ENCODE measurements at regions not wholly inside any gene's neighbourhood (a gene's known extent, or its start where the extent isn't known, plus 50 kb on each side); places are given as distances from the start of the nearest gene placed in this dataset.

DNA sequence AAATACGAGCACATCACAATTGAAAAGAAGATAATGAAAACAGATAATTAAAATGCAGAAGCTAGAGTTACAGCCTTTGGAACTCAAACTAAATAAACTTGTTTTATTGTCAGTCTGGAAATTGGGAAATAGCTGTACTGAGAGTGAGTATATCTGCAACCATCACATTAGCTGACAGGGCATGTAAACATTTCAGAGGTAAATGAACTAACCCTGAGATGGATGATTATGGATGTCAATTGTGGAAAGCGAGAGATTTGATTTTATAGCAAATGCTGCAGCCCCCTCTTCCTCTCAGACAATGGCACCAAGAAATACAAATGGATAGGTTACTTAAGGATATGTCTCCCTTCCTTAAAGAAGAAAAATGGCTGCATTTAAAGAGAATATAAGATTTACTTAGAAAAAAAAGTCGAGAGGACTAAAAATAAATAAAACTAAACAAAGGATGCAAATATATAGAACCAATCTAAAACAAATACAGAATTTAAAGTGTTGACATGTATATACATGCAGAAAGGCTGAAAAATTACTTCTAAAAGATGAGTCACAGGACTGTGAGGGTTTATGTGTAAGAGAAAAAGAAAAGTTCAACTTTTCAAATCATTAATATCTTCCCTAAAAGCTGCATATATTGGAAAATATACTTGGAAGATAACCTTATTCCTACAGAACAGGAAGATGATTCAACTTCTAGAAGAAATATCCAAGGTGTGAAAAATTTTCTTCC is 120.3 kb upstream of the FLRT2 start:
- no peak for DNase-seq

DNA sequence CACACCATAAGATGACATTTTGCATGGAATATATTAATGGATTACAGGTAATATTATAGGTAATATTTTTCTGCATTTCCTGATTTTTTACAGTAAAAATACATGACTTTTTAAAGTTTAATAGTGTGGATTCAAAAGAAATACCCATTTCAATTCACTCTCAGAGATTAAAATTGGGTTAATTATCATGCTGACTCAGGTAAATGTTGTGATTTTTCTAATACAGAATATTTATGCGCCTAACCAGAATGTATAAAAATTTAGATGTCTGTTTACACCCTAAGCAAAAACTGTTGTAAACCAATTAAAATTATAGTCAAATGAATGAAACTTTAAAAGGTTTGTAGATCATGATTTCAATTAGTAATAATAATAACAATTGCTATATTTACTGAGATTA is 117.2 kb upstream of the FLRT2 start:
- no peak for DNase-seq

DNA sequence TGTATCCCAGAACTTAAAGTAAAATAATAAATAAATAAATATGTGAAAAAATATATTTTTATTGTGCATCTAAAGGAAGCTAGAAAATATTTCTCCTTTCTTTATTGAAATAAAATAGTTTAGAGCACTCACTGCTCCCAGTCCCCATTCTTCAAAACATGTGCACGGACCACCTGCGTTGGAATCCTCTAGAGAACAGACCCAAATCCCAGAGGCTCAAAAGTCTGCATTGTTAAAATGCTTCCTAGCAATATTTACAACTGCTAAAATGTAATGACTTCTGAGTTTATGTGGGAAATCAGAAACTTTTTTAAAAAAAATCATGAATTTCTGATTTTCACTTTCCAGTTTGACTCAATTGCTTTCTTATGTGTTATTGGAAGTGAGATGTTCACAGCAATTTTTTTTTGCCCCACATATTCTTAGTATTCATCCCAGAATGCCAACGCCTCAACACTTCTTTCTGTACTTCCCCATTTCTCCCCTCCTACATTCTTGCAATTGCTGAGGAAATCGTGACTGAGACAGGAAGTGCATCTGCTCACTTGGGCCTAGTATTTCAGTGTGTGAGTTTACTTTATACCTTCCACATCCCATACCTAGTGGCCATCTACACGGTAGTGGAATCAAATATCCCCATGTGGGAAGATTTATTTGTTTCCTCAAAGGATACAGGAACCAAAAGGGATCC is 116.0 kb upstream of the FLRT2 start:
- DNase-seq, result no peak

- no peak for DNase-seq
Observed at GRCh38 chr14:85415015-85415712, 114.8 kb upstream of the FLRT2 start.

- DNase-seq, result peak; percentile 5
Observed at GRCh38 chr14:85416771-85417170, 113.2 kb upstream of the FLRT2 start.

- no peak for DNase-seq
Observed at GRCh38 chr14:85417396-85417795, 112.5 kb upstream of the FLRT2 start.

DNA sequence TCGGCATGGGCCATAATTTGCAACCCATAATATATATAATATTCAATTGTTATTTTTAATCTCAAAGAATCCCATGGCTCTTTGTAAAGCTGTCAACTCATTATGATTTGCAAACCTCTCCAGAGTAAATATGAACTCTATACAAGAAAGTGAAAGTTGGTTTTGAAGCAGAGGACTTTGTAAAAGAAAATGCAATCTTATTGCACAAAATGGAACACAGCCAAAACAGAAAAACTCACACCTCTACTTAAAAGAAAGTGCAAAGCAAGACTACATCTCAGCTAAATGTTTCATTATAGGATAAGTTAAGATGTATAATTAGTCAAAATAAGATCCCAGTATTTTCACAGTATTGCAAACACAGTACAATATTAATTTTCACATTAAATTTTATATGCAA is 111.2 kb upstream of the FLRT2 start:
- DNase-seq, result no peak

GRCh38 chr14:85420278-85420677 is 109.7 kb upstream of the FLRT2 start:
- DNase-seq, result no peak

- no peak for DNase-seq
Observed at GRCh38 chr14:85420707-85421106, 109.2 kb upstream of the FLRT2 start.

GRCh38 chr14:85421186-85421877 is 108.6 kb upstream of the FLRT2 start:
- no peak for DNase-seq

DNA sequence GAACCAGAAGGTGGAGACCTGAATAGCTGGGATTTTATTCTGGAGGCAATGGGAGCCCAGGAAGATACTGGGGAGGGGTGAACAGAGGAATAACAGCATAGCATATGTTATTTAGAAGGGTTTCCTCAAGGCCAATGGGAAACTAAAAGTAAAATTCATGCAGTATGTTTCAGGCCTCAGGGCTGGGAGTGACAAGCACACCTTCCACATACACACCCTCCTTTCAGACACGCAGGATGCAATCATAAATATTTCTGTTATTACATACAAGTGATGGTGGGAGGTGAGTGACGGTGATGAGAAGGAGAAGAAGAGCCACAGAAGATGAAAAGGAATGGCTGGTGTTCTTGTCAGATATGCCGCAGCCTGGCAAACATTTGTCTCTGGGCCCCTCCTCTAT is 106.1 kb upstream of the FLRT2 start:
- DNase-seq, result no peak

GRCh38 chr14:85425507-85425906 is 104.4 kb upstream of the FLRT2 start:
- no peak for DNase-seq

DNA sequence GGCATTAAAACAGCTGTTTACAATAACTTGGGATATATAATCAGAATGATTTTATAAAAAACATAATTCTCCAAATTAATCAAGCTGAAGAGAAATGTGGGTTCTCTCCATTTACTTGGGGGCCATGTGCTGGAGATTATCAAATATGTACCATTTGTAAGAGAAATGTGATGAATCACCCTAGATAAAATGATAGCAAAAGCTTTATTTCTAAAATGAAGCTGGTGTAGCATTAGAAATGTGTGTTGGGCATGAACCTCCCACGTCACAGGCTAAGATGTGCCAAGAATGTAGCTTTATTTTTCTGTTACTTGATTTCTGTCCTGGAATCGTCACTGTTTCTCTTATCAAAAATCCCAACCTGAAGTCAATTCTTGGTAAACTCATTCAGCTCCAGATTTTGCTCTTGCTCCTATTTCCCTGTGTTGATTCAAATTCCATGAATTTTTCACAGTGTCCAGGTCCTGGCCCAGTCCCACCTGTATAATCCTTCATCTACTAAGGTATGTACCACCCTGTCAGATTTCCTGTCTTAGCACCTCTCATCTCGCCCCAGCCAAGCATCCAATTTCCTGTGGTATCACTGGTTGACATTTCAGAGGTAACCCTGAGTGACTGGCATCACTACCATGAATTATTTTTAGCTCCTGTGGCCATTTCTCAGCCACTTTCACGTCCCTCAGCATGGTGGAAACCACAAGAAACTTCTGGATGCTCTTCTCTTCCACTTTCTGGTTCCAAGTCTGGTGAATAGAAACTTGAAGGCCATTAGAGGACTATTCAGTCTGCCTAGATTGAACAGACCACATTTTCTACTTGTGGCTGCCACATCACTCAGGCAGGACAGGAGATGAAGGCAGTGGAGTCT is 103.6 kb upstream of the FLRT2 start:
- DNase-seq, result no peak

GRCh38 chr14:85428926-85429325 is 101.0 kb upstream of the FLRT2 start:
- DNase-seq, result no peak

DNA sequence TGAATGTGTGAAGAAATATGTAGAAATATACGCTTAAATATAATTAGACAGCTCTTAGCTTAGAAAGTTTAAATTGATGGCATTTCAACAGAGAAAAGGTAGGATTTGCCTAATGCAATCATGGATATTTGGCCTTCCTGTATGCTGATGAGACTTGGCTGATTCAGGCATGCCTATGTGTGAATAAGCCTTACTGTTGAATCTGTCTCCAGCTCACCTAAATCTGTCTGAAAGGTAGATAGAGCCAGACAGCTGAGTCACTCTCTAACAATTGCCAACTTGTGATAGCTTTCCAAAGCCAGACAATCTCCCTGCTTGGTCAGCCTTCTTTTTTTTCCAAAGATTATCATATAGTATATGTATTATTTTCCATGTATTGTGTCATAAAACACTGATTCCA is 92.8 kb upstream of the FLRT2 start:
- no peak for DNase-seq

DNA sequence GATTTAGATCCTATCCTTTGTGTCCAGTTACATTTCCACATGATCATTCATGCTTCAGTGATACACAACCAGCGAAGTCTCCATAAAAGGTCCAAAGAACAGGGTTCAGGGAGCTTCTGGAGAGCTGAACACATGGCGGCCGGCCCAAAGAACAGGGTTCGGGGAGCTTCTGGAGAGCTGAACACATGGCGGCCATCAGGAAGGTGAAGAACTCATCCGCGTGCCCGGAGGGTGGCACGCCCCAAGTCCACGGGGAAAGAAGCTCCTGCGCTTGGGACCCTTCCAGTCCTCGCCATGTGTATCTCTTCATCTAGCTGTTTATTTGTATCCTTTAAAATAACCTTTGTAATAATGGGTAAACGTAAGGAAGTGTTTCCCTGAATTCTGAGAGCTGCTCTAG is 91.9 kb upstream of the FLRT2 start:
- no peak for DNase-seq

DNA sequence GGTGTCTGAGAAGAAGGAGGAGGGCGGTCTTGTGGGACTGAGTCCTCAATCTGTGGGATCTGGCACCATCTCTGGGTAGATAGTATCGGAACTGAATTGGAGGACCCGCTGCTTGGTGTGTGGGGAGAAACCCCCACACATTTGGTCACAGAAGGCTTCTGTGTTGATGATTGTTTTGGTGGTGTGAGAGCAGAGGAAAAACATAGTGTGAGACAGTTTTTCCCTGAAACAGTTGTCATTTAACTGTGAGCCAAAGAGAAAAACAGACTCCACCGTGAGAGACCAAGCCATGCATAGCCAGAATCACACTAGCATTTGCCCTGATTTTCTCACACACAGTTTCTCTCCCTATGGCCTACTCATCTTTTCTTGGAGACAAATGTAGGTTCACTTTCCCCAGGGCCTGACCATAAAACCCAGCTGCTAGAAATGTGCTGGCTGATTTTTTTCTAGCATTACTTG is 91.4 kb upstream of the FLRT2 start:
- no peak for DNase-seq

DNA sequence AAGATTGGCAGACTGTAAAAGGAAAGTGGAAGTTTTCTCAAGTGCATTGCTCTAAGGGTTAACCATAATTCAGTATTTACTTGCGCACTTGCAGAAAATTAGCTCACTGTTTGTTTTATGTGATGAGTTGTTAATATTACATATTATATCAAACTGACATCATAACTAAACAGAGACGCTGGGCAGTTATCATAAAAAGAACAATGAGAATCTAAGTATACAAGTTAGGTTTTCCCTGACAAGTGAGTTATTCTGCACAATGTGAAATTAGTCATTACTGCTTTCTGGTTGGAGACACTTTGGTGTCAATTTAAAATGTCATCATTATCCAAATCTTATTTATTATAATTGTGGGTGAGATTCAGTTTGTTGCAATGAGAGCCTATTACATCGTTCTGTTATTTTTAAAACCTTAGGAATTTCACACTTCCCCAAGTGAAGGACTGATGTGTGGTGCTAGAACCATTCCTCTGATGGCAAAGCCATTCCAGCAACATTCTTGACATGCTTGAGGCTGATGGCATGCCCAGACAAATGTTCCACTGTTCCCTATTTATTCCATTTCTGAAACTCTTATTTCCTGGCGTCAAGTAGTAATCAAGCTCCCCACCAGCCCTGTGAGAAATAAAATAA is 90.1 kb upstream of the FLRT2 start:
- DNase-seq, result no peak

DNA sequence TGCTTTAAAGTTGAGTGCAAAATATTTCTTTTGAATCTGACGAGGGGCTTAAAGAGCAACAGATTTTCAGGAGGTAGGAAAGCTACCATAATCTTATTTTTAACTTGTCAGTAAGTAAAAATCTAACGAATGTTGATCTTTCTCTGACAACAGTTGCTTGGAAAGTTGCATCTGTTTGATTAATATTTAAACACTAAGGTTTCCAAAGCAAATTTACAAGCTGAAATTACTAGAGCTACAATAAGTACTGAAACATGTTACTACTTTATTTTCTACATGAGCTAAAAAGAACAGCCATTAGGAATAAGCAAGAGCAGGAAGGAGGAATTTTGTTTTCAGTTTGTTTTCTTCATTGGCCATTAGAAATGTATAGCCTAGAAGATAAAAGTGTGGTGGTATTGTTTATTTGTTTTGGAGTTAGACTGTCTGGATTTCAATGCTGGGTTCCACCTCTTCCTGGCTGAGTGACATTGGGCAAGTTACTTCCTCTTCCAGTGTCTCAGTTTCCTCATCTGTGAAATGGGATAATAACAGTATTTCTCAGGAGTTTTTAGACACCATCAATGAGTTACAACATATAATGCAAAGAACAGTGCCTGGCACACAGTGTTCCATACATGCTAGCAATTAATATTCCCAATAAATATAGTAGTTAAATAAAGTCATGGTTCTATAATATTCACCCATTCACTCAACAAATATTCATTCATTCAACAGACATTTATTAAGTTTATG is 87.9 kb upstream of the FLRT2 start:
- no peak for DNase-seq

DNA sequence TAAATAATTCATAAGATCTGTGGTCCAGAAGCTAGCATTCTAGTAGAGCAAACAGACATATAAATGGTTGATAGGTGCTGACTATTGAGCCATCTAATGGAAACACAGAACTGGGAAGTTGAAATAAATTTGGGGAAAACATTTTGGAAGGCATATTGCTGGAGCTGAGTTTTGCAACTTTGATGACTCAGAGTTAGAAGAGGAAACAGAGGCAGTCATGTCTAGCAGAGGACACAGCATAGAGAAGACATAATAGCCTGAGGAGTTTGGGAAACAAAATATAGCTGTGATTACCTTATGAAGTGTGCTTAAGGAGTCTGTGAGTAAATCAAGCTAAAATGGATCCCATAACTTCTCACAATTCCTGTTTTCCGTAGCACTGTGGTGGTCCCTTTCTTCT is 86.9 kb upstream of the FLRT2 start:
- DNase-seq, result no peak

GRCh38 chr14:85444635-85445034 is 85.3 kb upstream of the FLRT2 start:
- DNase-seq, result peak; percentile 97
